Endothelial cell of umbilical vein (primary cell): ENCODE measurements at regions not wholly inside any gene's neighbourhood (a gene's known extent, or its start where the extent isn't known, plus 50 kb on each side); places are given as distances from the start of the nearest gene placed in this dataset.

Experiments used
- BruUV-seq: library from RNA; stranded (reverse); fragments of 400-500 nt; replicated peaks from 2 replicates; lab custom pipeline; 2021; lab: Mats Ljungman, UMichigan
- CTCF ChIA-PET: fragments of 300-600, 350-600 bp; sonication (Branson Sonifier 250); formaldehyde crosslinking; loops from one replicate; lab custom pipeline; 2021; ENCODE audit warnings: antibody characterized with exemption, inconsistent platforms; lab: Charles Lee
- POLR2A ChIA-PET: fragments of 300-600, 350-600 bp; sonication (Branson Sonifier 250); formaldehyde crosslinking; loops from one replicate; lab custom pipeline; 2021; ENCODE audit warnings: antibody characterized with exemption, inconsistent platforms; lab: Charles Lee
- DNase-seq: peaks from one replicate; pipeline ENCODE4 v3.0.0-alpha.2; 2011; ENCODE audit warnings: low read depth, low spot score
- FAIRE-seq: peaks from 2 replicates; lab custom pipeline; 2011; peaks lifted over from hg19 to GRCh38; lab: Jason Lieb, UNC
- H2AFZ ChIP-seq: 2 replicates; pipeline ENCODE4 v1.6.0; 2012; ENCODE audit warnings: low read depth, low read length, control low read depth, inconsistent platforms
- H3K27ac ChIP-seq: 2 replicates; pipeline ENCODE4 v1.5.1; 2011; ENCODE audit warnings: low read depth, mild to moderate bottlenecking, control low read depth, low read length, moderate library complexity; ENCODE audit not compliant: insufficient read depth
- H3K27me3 ChIP-seq, 2 experiments: 2 replicates each; pipeline versions ENCODE4 v1.6.0 to v1.6.1; 2011; ENCODE audit warnings: low read length in 2 of 2, mixed read lengths in 1 of 2; ENCODE audit not compliant: control insufficient read depth in 2 of 2, insufficient read depth in 2 of 2
- H3K36me3 ChIP-seq, 2 experiments: 2 replicates in 1 of 2; 3 replicates in 1 of 2; pipeline ENCODE4 v1.5.1; 2011; ENCODE audit warnings: low read length in 2 of 2, mild to moderate bottlenecking in 1 of 2, moderate library complexity in 1 of 2; ENCODE audit not compliant: control insufficient read depth in 2 of 2, insufficient read depth in 2 of 2; ENCODE audit errors: extremely low read depth in 1 of 2
- H3K4me1 ChIP-seq: 3 replicates; pipeline ENCODE4 v1.5.1; 2011; ENCODE audit warnings: mild to moderate bottlenecking, low read length; ENCODE audit not compliant: control insufficient read depth, insufficient read depth; ENCODE audit errors: extremely low read depth
- H3K4me2 ChIP-seq: 2 replicates; pipeline ENCODE4 v1.6.1; 2011; ENCODE audit warnings: low read length, control low read depth, mixed read lengths; ENCODE audit not compliant: insufficient read depth
- H3K4me3 ChIP-seq, 3 experiments: fragments of 200-600 bp in 1 of 3; sonication (generic), shearing (Covaris generic) in 1 of 3; replicated peaks in 1 of 3; 2 replicates each; pipeline ENCODE4 v1.5.1; 2011 to 2016; ENCODE audit warnings: control low read depth in 3 of 3, low read length in 3 of 3, mild to moderate bottlenecking in 2 of 3, inconsistent platforms in 1 of 3, low read depth in 1 of 3, moderate library complexity in 1 of 3; ENCODE audit not compliant: insufficient read depth in 1 of 3
- H3K79me2 ChIP-seq: 2 replicates; pipeline ENCODE4 v1.6.0; 2012; ENCODE audit warnings: low read length, inconsistent platforms; ENCODE audit not compliant: control insufficient read depth, insufficient read depth
- H3K9ac ChIP-seq: replicated peaks from 2 replicates; pipeline ENCODE3; 2011; ENCODE audit warnings: low read length, control low read depth; ENCODE audit not compliant: insufficient read depth; ENCODE audit errors: extremely low read depth
- H3K9me1 ChIP-seq: replicated peaks from 3 replicates; pipeline ENCODE4 v1.6.0; 2011; ENCODE audit warnings: mild to moderate bottlenecking, low read length; ENCODE audit not compliant: control insufficient read depth, insufficient read depth; ENCODE audit errors: extremely low read depth
- H3K9me3 ChIP-seq: replicated peaks from 2 replicates; pipeline ENCODE4 v1.5.1; 2012; ENCODE audit warnings: low read length, inconsistent platforms; ENCODE audit not compliant: control insufficient read depth, insufficient read depth
- H4K20me1 ChIP-seq: replicated peaks from 2 replicates; pipeline ENCODE3; 2011; ENCODE audit warnings: mild to moderate bottlenecking, low read length; ENCODE audit not compliant: control insufficient read depth, insufficient read depth; ENCODE audit errors: extremely low read depth
- CTCF ChIP-seq, 2 donors: IDR thresholded peaks; 1 replicate in 1 of 2; 2 replicates in 1 of 2; pipeline ENCODE4 v1.5.1; 2011; ENCODE audit warnings: low read length in 2 of 2, mild to moderate bottlenecking in 2 of 2, moderate library complexity in 2 of 2, control low read depth in 1 of 2, inconsistent platforms in 1 of 2, low read depth in 1 of 2; ENCODE audit not compliant: insufficient read depth in 1 of 2; ENCODE audit errors: extremely low read depth in 1 of 2
- EZH2 ChIP-seq: IDR thresholded peaks from 2 replicates; pipeline ENCODE4 v1.6.1; 2012; ENCODE audit warnings: borderline replicate concordance, low read depth, mild to moderate bottlenecking, moderate library complexity, low read length, inconsistent platforms; ENCODE audit not compliant: severe bottlenecking
- FOS ChIP-seq: IDR thresholded peaks from 2 replicates; pipeline ENCODE4 v1.6.1; 2011; ENCODE audit warnings: mild to moderate bottlenecking, low read length, moderate library complexity, borderline replicate concordance; ENCODE audit not compliant: insufficient read depth
- GATA2 ChIP-seq: IDR thresholded peaks from 2 replicates; pipeline ENCODE4 v1.7.0; 2011; ENCODE audit warnings: low read depth, mild to moderate bottlenecking, moderate library complexity, mixed read lengths, low read length; ENCODE audit not compliant: insufficient read length, insufficient read depth
- JUN ChIP-seq: IDR thresholded peaks from 2 replicates; pipeline ENCODE4 v1.6.1; 2011; ENCODE audit warnings: borderline replicate concordance, low read depth; ENCODE audit not compliant: insufficient read length, insufficient read depth
- MAX ChIP-seq: IDR thresholded peaks from 2 replicates; pipeline ENCODE4 v1.6.1; 2011; ENCODE audit not compliant: insufficient read depth, insufficient read length
- MYC ChIP-seq: IDR thresholded peaks from one replicate; pipeline ENCODE4 v1.6.1; 2011; ENCODE audit warnings: mild to moderate bottlenecking, low read depth, low read length
- POLR2A ChIP-seq: IDR thresholded peaks from 2 replicates; pipeline ENCODE4 v1.6.1; 2012; ENCODE audit warnings: low read depth, mild to moderate bottlenecking, control low read depth, low read length
- POLR2AphosphoS5 ChIP-seq: IDR thresholded peaks from 2 replicates; pipeline ENCODE4 v1.6.1; 2012; ENCODE audit warnings: low read depth, mild to moderate bottlenecking, control low read depth, low read length, moderate library complexity; ENCODE audit not compliant: insufficient read depth
- dilution Hi-C: fragments of 300-500 bp; cut with MboI; formaldehyde crosslinking; loops from one replicate; pipeline ENCODE4 v1.15.0; 2019; ENCODE audit warnings: low sequenced_read_pairs; ENCODE audit not compliant: extremely low pct_ligation_motif_present
- intact Hi-C: fragments of 100-400 bp; cut with micrococcal nuclease; formaldehyde crosslinking; loops from one replicate; pipeline ENCODE4 v1.10.0; 2022

- POLR2A ChIA-PET: no interaction called here
- Histone ChIP-seq H3K27me3 (no peaks in the 10 kb centered on the region), H2AFZ (no peak overlapping the region), H3K9me1 (no peaks in the 10 kb centered on the region), H3K4me3 (no peak overlapping the region), H3K9me3 (no peaks in the 10 kb centered on the region), H3K4me2 (no peak overlapping the region), H3K36me3 (no peaks in the 10 kb centered on the region), H3K27ac (no peak overlapping the region), H3K79me2 (no peaks in the 10 kb centered on the region), H3K4me1 (peaks cover 4% of the 10 kb centered on the region), H4K20me1 (no peaks in the 10 kb centered on the region), H3K9ac (no peak overlapping the region)
- FAIRE-seq (no peak), DNase-seq (no peak)
- BruUV-seq: no TSS peak
- dilution Hi-C loops: no loop called here
- TF ChIP-seq FOS: no peak
- TF ChIP-seq JUN: no peak
- no peak for TF ChIP-seq POLR2A
- TF ChIP-seq POLR2AphosphoS5: no peak
- no peak for TF ChIP-seq GATA2
- TF ChIP-seq EZH2: no peak
- TF ChIP-seq MAX: no peak
- no peak for TF ChIP-seq MYC
- CTCF ChIA-PET: interaction anchor here (0.6 kb wide), 1 partner anchor 27 kb away, joined by 3 read pairs; no protein-coding TSS in a partner anchor
- intact Hi-C loops: no loop called here
Measured at GRCh38 chr17:63379636-63380035, 66.5 kb downstream of the CYB561 start.

GRCh38 chr17:63381101-63381729 lies 64.9 kb downstream of the CYB561 start:
- POLR2A ChIA-PET: no interaction called here
- DNase-seq: no peak

More at GRCh38 chr17:63381101-63381729, 64.9 kb downstream of the CYB561 start:
- intact Hi-C loops (no loop called here), dilution Hi-C loops (no loop called here)
- Histone ChIP-seq H3K9me3 (no peaks in the 10 kb centered on the region), H3K36me3 (no peaks in the 10 kb centered on the region), H2AFZ (no peak overlapping the region), H3K4me1 (peaks cover 4% of the 10 kb centered on the region), H3K9me1 (no peaks in the 10 kb centered on the region), H3K79me2 (no peaks in the 10 kb centered on the region), H3K4me3 (no peak overlapping the region), H3K27ac (no peak overlapping the region), H4K20me1 (no peaks in the 10 kb centered on the region), H3K4me2 (no peak overlapping the region), H3K9ac (no peak overlapping the region), H3K27me3 (no peaks in the 10 kb centered on the region)
- BruUV-seq: no TSS peak
- TF ChIP-seq MYC (no peak), POLR2A (no peak), CTCF (IDR thresholded peaks at IDR 0.05; ENCODE audit: extremely low read depth in 1 of 2, insufficient read depth in 1 of 2, low read depth in 1 of 2, low read length in 2 of 2) (no peak), GATA2 (no peak), FOS (no peak), EZH2 (no peak), POLR2AphosphoS5 (no peak), JUN (no peak), MAX (no peak)
- FAIRE-seq: no peak
- CTCF ChIA-PET: interaction anchor here (0.5 to 2.2 kb wide), 11 partner anchors 11 to 299 kb away, joined by 3 to 11 read pairs (median 3); no protein-coding TSS in a partner anchor
